Vagina (tissue), 2 donors: ENCODE measurements at regions not wholly inside any gene's neighbourhood (a gene's known extent, or its start where the extent isn't known, plus 50 kb on each side); places are given as distances from the start of the nearest gene placed in this dataset.

ENCODE experiments used
- DNase-seq, 2 donors: peaks; one replicate each; pipeline ENCODE4 v3.0.0-alpha.2; 2017; ENCODE audit errors: extremely low spot score in 2 of 2
- H3K27ac ChIP-seq: fragments of 200-600 bp; sonication (generic); one replicate; pipeline ENCODE4 v1.5.1; 2019
- H3K27me3 ChIP-seq: fragments of 200-600 bp; sonication (generic); one replicate; pipeline ENCODE4 v1.5.1; 2019
- H3K36me3 ChIP-seq, 2 donors: fragments of 200-600 bp; sonication (generic); one replicate each; pipeline ENCODE4 v1.5.1; 2017 to 2019
- H3K4me1 ChIP-seq: fragments of 200-600 bp; sonication (generic); one replicate; pipeline ENCODE4 v1.5.1; 2019
- H3K4me3 ChIP-seq, 2 donors: fragments of 200-600 bp; sonication (generic); 1 replicate in 1 of 2; 2 replicates in 1 of 2; pipeline ENCODE4 v1.5.1; 2016 to 2019
- H3K9me3 ChIP-seq: fragments of 200-600 bp; sonication (generic); one replicate; pipeline ENCODE4 v1.5.1; 2019
- POLR2A ChIP-seq, 2 donors: fragments of 450-650 bp; IDR thresholded peaks; one replicate each; pipeline ENCODE4 v1.6.1; 2017; ENCODE audit warnings: antibody characterized with exemption in 2 of 2, mild to moderate bottlenecking in 2 of 2, moderate library complexity in 2 of 2
- POLR2AphosphoS5 ChIP-seq, 2 donors: sonication (generic); formaldehyde crosslinking; IDR thresholded peaks; one replicate each; pipeline ENCODE4 v1.9.0; 2017; ENCODE audit warnings: antibody characterized with exemption in 2 of 2, mild to moderate bottlenecking in 2 of 2, low read depth in 1 of 2; ENCODE audit not compliant: insufficient read depth in 1 of 2
- intact Hi-C: fragments of 100-400 bp; cut with DNase I; formaldehyde crosslinking; loops from one replicate; pipeline ENCODE4 v1.15.1; 2023
- TF ChIP-seq, protein P1 (sequence below), 3 experiments: fragments of 450-650 bp in 2 of 3; fragments of 200-600 bp in 1 of 3; sonication (generic) in 1 of 3; IDR thresholded peaks; one replicate each; pipeline ENCODE4 v1.5.1; 2017 to 2019; ENCODE audit warnings: antibody characterized with exemption in 3 of 3, mild to moderate bottlenecking in 2 of 3, moderate library complexity in 2 of 3

- no peak for DNase-seq
- no peaks in the 10 kb centered on the region for H3K4me1 ChIP-seq
- TF ChIP-seq POLR2A (IDR thresholded peaks at IDR 0.05) (no peak), POLR2AphosphoS5 (IDR thresholded peaks at IDR 0.05; ENCODE audit: insufficient read depth in 1 of 2, low read depth in 1 of 2) (no peak)
- TF ChIP-seq, protein P1, sequence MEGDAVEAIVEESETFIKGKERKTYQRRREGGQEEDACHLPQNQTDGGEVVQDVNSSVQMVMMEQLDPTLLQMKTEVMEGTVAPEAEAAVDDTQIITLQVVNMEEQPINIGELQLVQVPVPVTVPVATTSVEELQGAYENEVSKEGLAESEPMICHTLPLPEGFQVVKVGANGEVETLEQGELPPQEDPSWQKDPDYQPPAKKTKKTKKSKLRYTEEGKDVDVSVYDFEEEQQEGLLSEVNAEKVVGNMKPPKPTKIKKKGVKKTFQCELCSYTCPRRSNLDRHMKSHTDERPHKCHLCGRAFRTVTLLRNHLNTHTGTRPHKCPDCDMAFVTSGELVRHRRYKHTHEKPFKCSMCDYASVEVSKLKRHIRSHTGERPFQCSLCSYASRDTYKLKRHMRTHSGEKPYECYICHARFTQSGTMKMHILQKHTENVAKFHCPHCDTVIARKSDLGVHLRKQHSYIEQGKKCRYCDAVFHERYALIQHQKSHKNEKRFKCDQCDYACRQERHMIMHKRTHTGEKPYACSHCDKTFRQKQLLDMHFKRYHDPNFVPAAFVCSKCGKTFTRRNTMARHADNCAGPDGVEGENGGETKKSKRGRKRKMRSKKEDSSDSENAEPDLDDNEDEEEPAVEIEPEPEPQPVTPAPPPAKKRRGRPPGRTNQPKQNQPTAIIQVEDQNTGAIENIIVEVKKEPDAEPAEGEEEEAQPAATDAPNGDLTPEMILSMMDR (IDR thresholded peaks at IDR 0.05): no peak
- no peak overlapping the region for H3K27ac ChIP-seq
- no peaks in the 10 kb centered on the region for H3K27me3 ChIP-seq
- no peaks in the 10 kb centered on the region for H3K36me3 ChIP-seq
- intact Hi-C loops: no loop called here
- H3K9me3 ChIP-seq: peaks cover 5% of the 10 kb centered on the region
- H3K4me3 ChIP-seq: no peak overlapping the region
Measured at GRCh38 chr16:25317732-25318316, 60.2 kb upstream of the ZKSCAN2 start.

DNA sequence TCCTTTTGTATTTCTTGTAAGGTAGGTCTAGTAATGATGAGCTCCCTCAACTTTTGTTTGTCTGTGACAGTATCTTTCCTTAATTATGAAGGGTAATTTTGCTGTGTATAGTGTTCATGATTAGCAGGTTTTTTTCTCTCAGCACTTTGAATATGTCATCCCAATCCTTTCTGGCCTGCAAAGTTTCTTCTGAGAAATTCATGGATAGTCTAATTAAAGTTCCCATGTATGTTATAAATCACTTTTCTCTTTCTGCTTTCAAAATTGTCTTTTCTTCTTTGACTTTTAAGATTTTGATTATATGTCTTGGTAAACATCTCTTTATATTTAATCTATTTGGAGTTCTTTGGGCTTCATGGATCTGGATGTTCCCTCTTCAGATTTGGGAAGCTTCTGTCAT is 54.3 kb upstream of the ZKSCAN2 start:
- Histone ChIP-seq H3K36me3 (no peaks in the 10 kb centered on the region), H3K27ac (no peak overlapping the region), H3K27me3 (no peaks in the 10 kb centered on the region), H3K4me1 (no peaks in the 10 kb centered on the region), H3K9me3 (peaks cover 18% of the 10 kb centered on the region), H3K4me3 (no peak overlapping the region)
- no peak for TF ChIP-seq POLR2AphosphoS5 (IDR thresholded peaks at IDR 0.05; ENCODE audit: insufficient read depth in 1 of 2, low read depth in 1 of 2)
- TF ChIP-seq, protein P1 (IDR thresholded peaks at IDR 0.05): no peak
- no peak for TF ChIP-seq POLR2A (IDR thresholded peaks at IDR 0.05)
- intact Hi-C loops: no loop called here
- no peak for DNase-seq

DNA sequence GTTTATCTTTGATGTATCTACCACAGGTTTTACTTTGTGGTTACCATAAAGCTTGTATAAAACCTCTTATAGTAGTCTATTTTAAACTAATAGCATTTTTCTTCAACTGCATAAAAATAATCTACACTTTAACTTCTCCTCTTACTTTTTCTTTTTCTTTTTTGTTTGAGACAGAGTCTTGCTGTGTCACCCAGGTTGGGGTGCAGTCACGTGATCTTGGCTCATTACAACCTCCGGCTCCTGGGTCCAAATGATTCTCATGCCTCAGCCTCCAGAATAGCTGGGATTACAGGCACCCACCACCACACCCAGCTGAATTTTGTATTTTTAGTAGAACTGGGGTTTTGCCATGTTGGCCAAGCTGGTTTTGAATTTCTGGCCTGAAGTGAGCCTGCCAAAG is 53.4 kb upstream of the ZKSCAN2 start:
- H3K4me3 ChIP-seq: no peak overlapping the region
- H3K27ac ChIP-seq: no peak overlapping the region
- no peak for TF ChIP-seq POLR2AphosphoS5 (IDR thresholded peaks at IDR 0.05; ENCODE audit: insufficient read depth in 1 of 2, low read depth in 1 of 2)
- TF ChIP-seq POLR2A (IDR thresholded peaks at IDR 0.05): no peak
- TF ChIP-seq, protein P1 (IDR thresholded peaks at IDR 0.05): no peak
- no peaks in the 10 kb centered on the region for H3K36me3 ChIP-seq
- intact Hi-C loops: no loop called here
- H3K27me3 ChIP-seq: no peaks in the 10 kb centered on the region
- H3K4me1 ChIP-seq: no peaks in the 10 kb centered on the region
- peaks cover 18% of the 10 kb centered on the region for H3K9me3 ChIP-seq
- no peak for DNase-seq
